Tibial artery (tissue), 4 donors: ENCODE measurements at regions not wholly inside any gene's neighbourhood (a gene's known extent, or its start where the extent isn't known, plus 50 kb on each side); places are given as distances from the start of the nearest gene placed in this dataset.
"Not testable (repeated sequence)": the region's sequence is repeated elsewhere in the genome, so short reads cannot be mapped to it uniquely, and the experiment has no call there.

Experiments
- DNase-seq, 2 donors: peaks; one replicate each; pipeline ENCODE4 v3.0.0-alpha.2; 2019
- H3K27ac ChIP-seq, 2 donors: fragments of 200-600 bp; sonication (generic) in 1 of 2; 1 replicate in 1 of 2; 2 replicates in 1 of 2; pipeline ENCODE4 v1.5.1; 2018 to 2019; ENCODE audit warnings: mild to moderate bottlenecking in 1 of 2
- H3K27me3 ChIP-seq, 2 donors: fragments of 200-600 bp; sonication (generic) in 1 of 2; one replicate each; pipeline versions ENCODE4 v1.5.1 to v1.6.0; 2016 to 2019
- H3K36me3 ChIP-seq, 3 donors: fragments of 200-600 bp; sonication (generic) in 2 of 3; one replicate each; pipeline ENCODE4 v1.5.1; 2016 to 2019; ENCODE audit warnings: mild to moderate bottlenecking in 2 of 3
- H3K4me1 ChIP-seq, 4 donors: fragments of 200-600 bp; sonication (generic) in 2 of 4; 1 replicate in 3 of 4; 2 replicates in 1 of 4; pipeline ENCODE4 v1.5.1; 2016 to 2019
- H3K4me3 ChIP-seq, 2 donors: fragments of 200-600 bp; sonication (generic) in 1 of 2; 1 replicate in 1 of 2; 2 replicates in 1 of 2; pipeline ENCODE4 v1.5.1; 2018 to 2019; ENCODE audit warnings: mild to moderate bottlenecking in 2 of 2
- H3K9me3 ChIP-seq, 3 donors: fragments of 200-600 bp; sonication (generic) in 1 of 3; one replicate each; pipeline ENCODE4 v1.5.1; 2016 to 2019
- CTCF ChIP-seq, 2 experiments: fragments of 200-600 bp in 1 of 2; fragments of 450-650 bp in 1 of 2; IDR thresholded peaks; one replicate each; pipeline ENCODE4 v1.5.1; 2017 to 2019; ENCODE audit warnings: antibody characterized with exemption in 2 of 2, mild to moderate bottlenecking in 1 of 2, moderate library complexity in 1 of 2
- intact Hi-C: fragments of 100-400 bp; cut with DNase I; formaldehyde crosslinking; loops from one replicate; pipeline ENCODE4 v1.15.0; 2023; ENCODE audit warnings: low total_unique reads

GRCh38 chr22:45090497-45090910 lies 73.2 kb upstream of the NUP50 start:
- H3K27ac ChIP-seq, result no peak overlapping the region
- no peaks in the 10 kb centered on the region for H3K36me3 ChIP-seq
- H3K27me3 ChIP-seq, result peaks cover 0 to 35% of the 10 kb centered on the region in 2 donors
- intact Hi-C loops, result no loop called here
- no peak for TF ChIP-seq CTCF (IDR thresholded peaks at IDR 0.05)
- no peak for DNase-seq
- peaks cover 0 to 15% (median 4%) of the 10 kb centered on the region in 3 donors for H3K9me3 ChIP-seq
- H3K4me1 ChIP-seq, result no peaks in the 10 kb centered on the region
- no peak overlapping the region for H3K4me3 ChIP-seq

GRCh38 chr22:45091254-45091854 lies 72.4 kb upstream of the NUP50 start:
- H3K27me3 ChIP-seq, result peaks cover 0 to 33% of the 10 kb centered on the region in 2 donors
- intact Hi-C loops, result no loop called here
- no peak for TF ChIP-seq CTCF (IDR thresholded peaks at IDR 0.05)
- no peak overlapping the region for H3K4me3 ChIP-seq
- no peaks in the 10 kb centered on the region for H3K4me1 ChIP-seq
- DNase-seq, result no peak
- no peak overlapping the region for H3K27ac ChIP-seq
- peaks cover 0 to 15% (median 4%) of the 10 kb centered on the region in 3 donors for H3K9me3 ChIP-seq
- H3K36me3 ChIP-seq, result no peaks in the 10 kb centered on the region

GRCh38 chr22:45091875-45092274 lies 71.8 kb upstream of the NUP50 start:
- DNase-seq, H3K27ac ChIP-seq, H3K4me3 ChIP-seq, H3K4me1 ChIP-seq, intact Hi-C loops, H3K36me3 ChIP-seq: not testable (repeated sequence)
- H3K27me3 ChIP-seq, result peaks cover 0 to 30% of the 10 kb centered on the region in 2 donors
- peaks cover 0 to 15% (median 4%) of the 10 kb centered on the region in 3 donors for H3K9me3 ChIP-seq

DNA sequence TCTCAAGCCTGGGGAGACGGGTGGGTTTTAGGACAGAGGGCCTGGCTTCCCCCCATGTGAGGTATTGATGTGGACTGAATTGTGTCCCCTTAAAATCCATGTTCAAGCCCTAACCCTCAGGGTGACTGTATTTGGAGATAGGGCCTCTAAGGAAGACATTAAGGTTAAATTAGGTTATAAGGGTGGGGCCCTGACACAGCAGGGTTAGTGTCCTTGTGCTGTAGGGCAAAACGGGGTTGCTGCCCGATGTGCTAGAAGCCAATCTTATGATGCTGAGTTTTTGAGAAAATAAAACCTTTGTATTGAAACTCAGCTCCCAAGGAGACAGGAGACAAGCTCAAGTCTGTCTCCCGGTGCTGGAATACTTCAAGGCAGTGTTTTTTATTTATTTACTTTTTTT lies 71.1 kb upstream of the NUP50 start:
- intact Hi-C loops, result no loop called here
- H3K27me3 ChIP-seq, result peaks cover 0 to 29% of the 10 kb centered on the region in 2 donors
- H3K4me1 ChIP-seq, result no peaks in the 10 kb centered on the region
- peaks cover 0 to 15% (median 4%) of the 10 kb centered on the region in 3 donors for H3K9me3 ChIP-seq
- no peak overlapping the region for H3K27ac ChIP-seq
- no peak for TF ChIP-seq CTCF (IDR thresholded peaks at IDR 0.05)
- H3K36me3 ChIP-seq, result no peaks in the 10 kb centered on the region
- DNase-seq, result no peak
- H3K4me3 ChIP-seq, result no peak overlapping the region

GRCh38 chr22:45093609-45094008 lies 70.1 kb upstream of the NUP50 start:
- DNase-seq, result no peak
- no peak for TF ChIP-seq CTCF (IDR thresholded peaks at IDR 0.05)
- H3K9me3 ChIP-seq, result peaks cover 0 to 15% (median 4%) of the 10 kb centered on the region in 3 donors
- no peaks in the 10 kb centered on the region for H3K36me3 ChIP-seq
- H3K27ac ChIP-seq, result no peak overlapping the region
- intact Hi-C loops, result no loop called here
- H3K4me1 ChIP-seq, result no peaks in the 10 kb centered on the region
- H3K4me3 ChIP-seq, result no peak overlapping the region
- peaks cover 0 to 32% of the 10 kb centered on the region in 2 donors for H3K27me3 ChIP-seq

GRCh38 chr22:45094081-45094720 lies 69.5 kb upstream of the NUP50 start:
- no peak for DNase-seq
- peaks cover 0 to 15% (median 4%) of the 10 kb centered on the region in 3 donors for H3K9me3 ChIP-seq
- H3K27ac ChIP-seq, result no peak overlapping the region
- no peak for TF ChIP-seq CTCF (IDR thresholded peaks at IDR 0.05)
- peaks cover 0 to 37% of the 10 kb centered on the region in 2 donors for H3K27me3 ChIP-seq
- no peaks in the 10 kb centered on the region for H3K36me3 ChIP-seq
- H3K4me1 ChIP-seq, result no peaks in the 10 kb centered on the region
- intact Hi-C loops, result no loop called here
- no peak overlapping the region for H3K4me3 ChIP-seq
